GM18873 (cell line): ENCODE measurements at regions not wholly inside any gene's neighbourhood (a gene's known extent, or its start where the extent isn't known, plus 50 kb on each side); places are given as distances from the start of the nearest gene placed in this dataset.

Experiments used
- ATAC-seq: cut with Tn5 transposase; IDR thresholded peaks from one replicate; pipeline ENCODE4 v1.9.1; 2021; ENCODE audit warnings: mild to moderate bottlenecking, moderate library complexity, moderate number of reproducible peaks; ENCODE audit not compliant: unreplicated experiment, low FRiP score

DNA sequence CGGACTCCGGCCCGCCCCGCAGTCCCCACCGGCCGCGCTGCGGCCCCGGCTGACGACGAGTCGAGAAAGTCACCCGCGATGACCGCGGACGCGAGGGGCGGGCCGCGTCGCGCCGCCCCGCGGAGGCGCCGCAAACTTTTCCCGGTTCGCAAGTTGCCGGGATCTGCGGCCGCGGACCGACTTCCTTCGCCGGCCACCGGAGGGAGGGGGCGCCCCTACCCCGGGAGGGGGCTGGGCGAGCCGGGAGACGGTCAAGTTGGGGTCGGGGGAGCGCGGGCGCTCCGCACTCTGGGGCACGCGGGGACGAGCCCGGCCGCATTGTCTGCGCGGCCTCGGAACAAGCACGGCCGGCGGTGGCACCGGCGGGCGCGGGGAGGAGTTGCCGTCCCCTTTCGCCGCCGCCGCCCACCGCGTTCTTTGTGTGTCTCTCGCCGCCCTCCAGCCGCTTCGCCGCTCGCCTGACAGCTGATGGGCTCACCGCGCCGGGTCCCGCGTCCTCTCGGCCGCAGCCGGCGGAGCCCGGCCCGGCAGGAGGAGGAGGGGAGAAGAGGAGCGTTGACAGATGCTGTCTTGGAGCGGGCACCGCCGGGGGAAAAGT lies 131.6 kb downstream of the OGFRL1 start:
- no peak for ATAC-seq

DNA sequence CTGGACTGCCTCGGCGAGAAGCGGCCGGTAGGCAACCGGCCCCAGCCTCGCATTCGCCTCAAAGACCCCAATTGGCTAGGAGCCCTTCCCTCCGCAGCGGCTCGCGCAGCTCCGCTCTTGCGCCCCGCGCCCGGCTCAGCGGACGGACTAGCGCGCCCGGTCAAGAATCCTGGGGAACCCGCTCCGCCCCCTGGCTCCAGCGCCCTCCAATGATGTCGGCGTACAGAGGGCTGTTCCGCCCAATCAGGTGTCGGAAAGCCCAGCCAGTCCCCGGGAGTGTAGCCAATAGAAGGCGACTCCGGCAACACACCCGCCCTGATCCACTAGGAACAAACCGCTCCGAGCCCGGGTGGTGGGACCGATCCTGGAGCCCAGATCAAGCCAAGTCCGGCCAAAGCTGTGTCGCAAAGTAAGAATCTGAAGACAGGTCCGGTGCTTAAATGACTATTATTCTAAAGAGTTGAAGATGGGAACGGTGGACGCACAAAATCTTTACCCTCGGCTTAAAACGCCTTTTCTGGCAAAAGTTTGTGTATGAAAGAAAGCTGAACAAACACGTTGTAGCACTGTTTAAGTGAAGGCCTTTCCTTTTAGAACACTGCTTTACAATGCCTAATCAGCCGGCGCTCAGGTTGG lies 132.2 kb downstream of the OGFRL1 start:
- ATAC-seq = no peak

DNA sequence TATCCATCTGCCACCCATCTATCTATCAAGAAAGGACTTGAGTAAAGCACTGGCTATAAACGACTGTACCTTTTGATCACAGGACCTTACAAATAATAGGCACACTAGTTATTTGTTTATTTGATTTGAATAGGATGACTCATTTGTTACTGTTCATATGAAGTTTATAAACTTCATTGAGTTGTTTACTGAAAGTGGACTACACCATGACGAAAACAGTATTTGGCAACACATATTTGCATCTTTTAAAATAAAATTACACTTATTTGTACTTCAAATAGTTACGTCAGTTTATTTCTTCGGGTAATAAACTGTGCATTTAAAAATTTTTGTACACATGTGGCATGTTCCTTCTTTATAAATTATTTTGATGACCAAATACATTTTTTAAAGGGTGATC lies 133.0 kb downstream of the OGFRL1 start:
- no peak for ATAC-seq

DNA sequence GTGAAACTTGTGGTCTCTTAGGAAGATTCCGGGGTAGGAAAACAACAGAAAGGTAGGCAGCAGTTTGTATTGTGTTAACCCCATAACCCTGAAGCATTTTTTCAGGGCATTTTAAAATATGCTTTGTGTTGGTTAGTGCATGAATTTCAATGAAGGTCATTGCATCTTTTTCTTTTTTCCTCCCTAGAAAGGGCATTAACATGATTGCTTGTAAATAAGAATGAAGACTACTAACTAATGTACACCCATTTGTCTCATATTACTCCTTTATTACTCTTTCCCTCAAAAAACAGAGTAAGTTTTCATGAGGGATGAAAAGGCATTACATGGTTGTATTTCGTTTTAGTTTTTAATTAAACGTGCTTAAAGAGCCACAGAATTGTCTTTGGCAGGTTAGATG lies 141.4 kb downstream of the OGFRL1 start:
- ATAC-seq = no peak

DNA sequence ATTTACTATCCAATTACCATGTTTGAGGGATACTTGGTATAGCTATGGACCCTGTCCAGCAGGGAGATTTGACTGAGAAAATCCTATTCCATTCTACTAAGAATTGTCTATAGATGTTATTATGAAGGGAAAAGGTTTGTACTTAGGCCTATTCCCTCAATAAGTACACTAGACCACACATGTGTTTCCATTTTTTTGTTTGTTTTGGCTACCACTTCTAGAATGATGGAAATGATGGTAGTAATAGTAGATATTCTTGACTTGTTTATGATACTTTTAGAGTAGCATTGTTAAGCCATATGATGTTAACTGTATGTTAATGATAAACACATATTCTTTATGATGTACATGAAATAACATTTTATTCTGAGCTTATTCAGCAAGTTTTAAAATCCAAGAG lies 144.8 kb downstream of the OGFRL1 start:
- ATAC-seq = no peak

DNA sequence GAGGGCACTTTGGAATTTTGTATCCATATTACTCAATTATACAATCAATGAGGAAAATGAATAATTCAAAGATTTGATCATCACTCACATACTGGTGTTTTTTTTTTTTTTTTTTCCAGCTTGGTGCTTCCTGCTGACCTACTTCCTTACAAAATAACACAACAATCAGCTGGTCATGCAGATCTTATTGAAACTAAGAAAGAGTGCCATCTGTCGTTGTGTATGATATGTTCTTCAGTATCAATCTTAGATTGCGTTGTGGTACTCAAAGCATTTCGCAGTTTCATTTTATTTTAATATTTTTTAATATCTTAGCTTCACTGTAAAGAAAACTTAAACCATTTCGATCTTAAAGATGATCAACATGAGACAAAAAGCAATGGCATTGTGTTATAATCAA lies 155.6 kb downstream of the OGFRL1 start:
- ATAC-seq = no peak

DNA sequence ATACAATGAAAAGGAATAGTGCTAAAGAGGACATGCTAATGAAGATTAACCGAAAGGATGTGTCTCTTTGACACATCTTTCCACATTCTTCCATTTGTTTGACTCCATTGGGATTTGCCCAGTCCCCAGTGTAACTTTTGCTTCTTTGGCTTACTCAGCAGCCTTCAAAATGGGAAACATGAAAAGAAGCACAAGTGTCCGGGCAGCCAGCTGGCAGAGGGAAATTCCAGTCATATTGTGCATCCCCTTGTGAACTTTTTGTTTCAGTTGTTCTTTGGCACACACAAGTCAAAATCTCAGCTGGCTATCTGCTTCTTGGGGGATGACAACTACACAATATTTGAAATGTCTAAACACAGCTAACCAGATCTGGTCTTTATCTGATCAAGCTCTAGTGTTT lies 157.4 kb downstream of the OGFRL1 start:
- peak; percentile 69 for ATAC-seq

DNA sequence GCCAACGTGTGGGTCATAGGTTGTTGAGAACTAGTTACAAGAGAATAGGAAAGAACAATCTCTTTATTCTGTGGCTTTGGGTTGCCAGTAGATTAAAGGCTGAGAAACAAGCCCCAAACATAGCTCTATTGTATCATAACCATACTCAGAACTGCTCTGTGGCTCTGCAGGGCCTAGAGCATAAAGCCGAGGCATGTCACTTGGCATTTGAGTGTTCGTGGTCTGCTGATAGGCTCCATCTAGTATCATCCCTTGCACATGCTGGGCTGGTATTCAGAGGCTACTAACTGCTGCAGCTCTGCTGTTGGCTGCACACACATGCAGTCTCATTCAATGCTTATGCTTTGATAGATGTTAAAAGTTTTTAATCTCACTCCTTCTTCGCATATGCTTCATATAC lies 157.9 kb downstream of the OGFRL1 start:
- peak; percentile 65 for ATAC-seq

DNA sequence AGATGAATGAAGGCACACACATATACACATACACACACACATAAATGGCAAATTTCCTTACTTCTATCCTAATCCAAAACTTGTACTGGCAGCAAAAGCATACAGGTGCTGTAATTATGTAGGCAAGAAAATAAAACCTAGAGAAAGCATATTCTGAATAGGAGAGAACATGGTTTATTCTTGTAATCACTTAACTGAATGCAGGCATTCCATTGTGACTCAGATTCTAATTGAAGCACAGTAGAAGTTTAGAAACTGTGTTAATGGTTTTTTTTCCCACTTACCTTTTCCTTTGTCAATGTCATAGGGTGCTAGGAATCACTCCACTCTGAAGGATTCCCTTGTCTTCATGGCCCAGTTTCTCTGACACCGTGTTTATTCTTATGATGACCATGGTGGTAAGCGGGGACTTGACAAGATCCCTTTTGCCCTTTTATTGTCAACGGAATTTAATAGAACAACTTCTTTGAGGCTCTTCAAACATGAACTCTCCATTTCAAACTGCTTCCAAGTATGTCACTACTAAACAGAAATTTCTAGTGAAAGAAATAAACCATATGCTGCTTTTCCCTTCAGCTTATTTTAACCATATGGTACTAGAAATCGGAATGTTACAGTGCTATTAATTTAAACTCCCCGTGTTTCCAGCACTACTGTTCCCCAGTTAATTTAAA lies 164.2 kb downstream of the OGFRL1 start:
- no peak for ATAC-seq

DNA sequence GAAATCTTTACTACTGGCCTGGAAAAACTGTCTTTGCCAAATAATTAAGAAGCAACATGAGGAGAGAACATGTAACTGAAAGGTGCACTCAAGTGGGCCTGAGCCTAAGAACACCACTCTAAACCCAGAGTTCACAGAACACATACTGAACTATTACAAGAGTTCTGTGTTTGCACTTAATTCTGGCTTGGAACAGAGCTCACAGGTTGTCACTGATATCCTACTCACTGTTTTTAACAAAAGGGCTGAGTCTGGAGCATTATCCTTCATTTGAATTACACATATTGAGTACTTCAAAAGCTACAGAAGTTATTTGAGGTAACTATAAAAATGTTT lies 164.7 kb downstream of the OGFRL1 start:
- no peak for ATAC-seq

DNA sequence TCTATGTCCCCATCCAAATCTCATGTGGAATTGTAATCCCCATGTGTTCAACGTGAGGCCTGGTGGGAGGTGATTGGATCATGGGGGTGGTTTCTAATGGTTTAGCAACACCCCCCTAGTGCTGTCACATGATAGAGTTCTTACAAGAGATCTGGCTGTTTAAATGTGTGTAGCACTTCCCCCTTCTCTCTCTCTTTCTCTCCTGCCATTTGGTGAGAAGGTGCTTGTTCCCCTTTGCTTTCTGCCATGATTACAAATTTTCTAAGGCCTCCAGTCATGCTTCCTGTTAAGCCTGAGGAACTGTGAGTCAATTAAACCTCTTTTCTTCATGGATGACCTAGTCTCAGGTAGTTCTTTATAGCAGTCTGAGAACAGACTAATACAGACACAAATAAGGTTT lies 165.4 kb downstream of the OGFRL1 start:
- ATAC-seq = no peak

DNA sequence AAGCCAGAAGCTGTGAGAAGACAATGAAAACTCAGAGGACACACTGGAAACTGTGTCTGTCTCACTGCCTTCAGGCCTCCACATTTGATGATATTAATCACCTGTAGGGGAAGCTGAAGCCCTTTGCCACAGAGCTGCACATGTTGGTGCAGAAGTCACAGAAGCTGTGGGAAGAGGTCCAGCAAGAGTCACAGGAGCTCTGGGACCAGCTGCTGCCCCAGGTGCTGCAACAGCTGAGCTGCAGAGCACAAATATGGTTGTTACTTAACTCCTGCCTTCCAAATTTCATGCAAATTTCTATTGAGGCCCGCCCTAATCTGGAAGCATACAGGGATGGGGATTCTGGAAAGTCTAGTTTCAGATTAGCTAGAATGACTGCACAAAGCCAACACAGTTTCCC lies 169.3 kb downstream of the OGFRL1 start:
- no peak for ATAC-seq

DNA sequence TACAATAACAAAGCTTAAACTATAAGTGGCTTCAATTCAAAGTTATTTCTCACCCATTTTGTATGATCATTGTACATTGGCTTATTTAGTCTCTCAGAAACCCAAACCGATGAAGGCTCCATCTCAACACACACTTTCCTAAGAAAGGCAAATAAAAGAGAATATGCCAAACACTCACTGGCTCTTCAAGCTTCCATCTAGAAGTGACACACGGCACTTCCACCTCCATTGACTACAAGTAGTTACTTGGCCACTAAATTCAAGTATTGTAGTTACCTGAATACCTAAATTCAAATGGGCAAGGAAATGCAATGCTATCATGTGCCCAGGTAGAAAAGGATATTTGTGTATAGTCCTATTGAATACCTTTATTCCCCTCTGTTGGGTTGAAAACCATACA lies 170.6 kb downstream of the OGFRL1 start:
- no peak for ATAC-seq

DNA sequence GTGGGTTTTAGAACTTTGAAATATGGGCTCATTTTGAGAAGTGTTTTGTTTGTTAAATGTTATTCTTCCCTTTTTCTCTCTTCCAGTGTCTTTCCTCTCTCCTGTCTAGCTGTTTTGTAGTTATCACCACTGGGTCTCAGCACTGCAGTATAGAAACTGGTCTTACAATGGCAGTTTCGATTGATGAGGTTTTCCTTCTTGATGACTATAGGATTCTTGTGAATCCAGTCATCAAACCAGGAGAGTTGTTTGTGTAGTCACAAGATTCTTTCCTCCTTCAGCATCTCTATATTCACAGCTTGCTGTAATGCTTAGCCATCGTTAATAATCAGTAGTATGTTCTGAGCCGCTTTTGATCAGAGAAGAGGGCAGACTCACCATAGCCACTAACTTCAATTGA lies 172.3 kb downstream of the OGFRL1 start:
- no peak for ATAC-seq

DNA sequence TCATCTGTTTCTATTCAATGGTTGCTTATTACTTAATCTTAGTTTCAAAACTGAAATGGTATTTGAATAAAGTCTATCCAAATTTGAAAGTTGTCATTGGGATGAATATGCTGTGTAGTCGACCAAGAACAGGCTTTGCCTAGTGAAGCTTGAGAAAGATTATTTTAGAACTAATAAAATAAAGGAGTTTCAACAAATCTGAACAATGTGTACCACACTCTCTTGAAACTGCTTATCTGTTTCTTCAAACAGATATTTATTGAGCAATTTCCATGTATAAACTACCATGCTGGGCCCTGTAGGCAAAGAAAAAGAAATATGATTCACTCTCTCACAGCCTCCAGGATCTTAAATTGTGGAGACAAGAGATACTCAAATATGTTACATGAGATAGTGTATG lies 174.4 kb downstream of the OGFRL1 start:
- ATAC-seq = no peak

DNA sequence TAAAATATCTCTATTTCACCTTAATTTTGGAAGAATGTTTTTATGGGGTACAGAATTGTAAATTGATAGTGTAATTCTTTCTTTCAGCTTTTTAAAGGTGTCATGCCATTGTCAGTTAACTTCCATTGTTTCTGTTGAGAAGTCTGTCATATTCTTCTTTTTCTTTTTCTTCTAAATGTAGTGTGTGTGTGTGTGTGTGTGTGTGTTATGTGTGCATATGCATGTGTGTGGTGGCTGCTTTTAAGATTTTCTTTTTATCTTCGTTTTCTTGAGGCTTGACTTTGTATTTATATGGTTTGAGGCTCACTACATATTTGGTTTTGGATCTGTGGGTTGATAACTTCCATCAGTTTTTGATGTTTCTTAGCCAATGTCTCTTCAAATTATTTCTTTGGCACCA lies 176.5 kb downstream of the OGFRL1 start:
- ATAC-seq = no peak

DNA sequence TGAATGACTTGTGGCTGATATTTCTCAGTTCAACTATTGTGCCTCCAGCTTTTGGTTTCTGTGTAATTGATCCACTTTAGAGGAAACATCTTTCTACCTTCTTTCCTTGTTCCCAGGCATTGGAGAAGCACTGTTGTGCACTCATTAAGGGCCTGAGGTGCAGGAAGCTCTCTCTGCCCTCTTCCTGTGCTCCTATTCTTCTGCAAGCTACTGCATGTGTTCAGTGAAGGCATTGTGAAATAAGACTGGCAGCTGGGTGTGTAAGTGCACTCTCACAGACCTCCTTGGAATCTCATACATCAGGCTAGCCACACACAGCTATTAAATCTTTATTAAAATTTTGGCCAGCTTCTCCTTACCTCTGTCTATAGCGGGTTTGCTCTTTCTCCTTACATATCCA lies 177.8 kb downstream of the OGFRL1 start:
- ATAC-seq = no peak

DNA sequence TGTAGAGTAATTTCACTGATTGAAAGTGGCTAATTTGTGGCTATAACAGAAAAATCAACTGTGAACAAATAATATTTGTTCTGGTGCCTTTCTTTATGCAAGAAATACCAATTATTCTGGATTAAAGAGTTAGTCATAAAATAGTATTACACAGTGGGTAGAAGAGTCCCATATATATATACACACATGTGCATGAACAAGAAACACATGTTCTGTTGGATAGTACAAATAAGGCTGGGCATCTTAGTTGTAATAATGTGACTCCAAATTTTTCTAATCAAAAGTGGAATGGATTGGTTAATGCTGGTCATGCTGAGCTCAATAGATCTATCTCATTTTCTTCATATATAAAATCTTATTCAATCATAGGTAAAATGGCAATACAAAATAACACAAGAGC lies 179.4 kb downstream of the OGFRL1 start:
- ATAC-seq = no peak

DNA sequence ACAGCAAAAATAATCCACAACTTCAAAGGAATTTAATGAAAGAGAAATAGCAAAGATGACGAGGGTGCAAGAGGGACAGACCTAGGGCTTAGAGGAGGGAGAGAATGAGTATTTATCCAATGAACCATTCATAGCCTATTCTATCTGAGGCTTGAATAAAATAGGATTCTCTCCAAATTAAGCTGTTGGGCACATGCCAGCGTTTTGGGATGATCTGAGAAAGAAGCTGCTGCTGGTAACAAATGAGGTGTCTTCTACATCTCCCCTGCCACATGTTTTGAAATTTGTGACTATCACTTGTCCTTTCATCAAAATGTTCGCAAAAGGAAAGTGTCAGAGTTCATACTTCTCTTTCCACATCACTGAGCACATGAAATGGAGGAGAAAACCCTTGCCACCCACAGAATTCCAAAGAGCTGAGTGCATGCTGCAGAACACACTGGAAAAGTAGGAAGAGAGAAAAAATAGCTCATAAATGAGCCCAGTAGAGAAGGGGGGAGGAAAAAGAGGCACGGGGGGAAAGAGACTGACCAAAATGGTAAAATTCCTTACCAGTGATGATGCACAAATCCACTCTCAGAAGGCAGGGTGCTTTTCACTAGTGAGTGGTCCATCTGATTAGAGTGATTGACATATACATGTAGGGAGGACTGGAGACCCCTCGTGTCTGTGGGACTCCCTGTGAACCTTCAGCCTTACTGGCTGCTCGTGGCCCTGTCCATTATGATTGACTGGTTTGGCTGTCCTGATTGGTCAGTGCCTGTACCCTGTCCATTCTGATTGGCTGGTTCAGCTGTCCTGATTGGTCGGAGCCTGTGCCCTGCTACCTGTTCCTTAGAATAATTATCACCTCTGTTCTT lies 180.5 kb downstream of the OGFRL1 start:
- ATAC-seq = no peak

DNA sequence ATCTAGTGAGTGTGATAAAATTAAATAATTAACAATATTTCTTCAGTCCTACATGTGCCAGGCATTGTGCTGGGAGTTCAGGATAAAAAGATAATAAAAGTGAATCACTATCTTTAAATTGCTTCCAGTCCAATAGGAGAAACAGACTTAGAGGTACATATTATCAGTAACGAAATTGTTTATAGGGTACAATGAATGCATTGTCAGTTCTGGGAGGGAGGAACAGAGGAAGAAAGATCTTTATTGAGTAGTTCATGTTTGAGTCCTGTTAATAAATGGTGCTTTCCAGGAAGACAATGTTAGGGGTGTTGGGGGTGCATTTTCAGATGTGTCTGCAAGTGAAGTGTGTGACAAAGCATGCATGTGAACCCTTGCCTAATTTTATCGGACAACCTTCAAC lies 183.1 kb downstream of the OGFRL1 start:
- ATAC-seq = no peak

DNA sequence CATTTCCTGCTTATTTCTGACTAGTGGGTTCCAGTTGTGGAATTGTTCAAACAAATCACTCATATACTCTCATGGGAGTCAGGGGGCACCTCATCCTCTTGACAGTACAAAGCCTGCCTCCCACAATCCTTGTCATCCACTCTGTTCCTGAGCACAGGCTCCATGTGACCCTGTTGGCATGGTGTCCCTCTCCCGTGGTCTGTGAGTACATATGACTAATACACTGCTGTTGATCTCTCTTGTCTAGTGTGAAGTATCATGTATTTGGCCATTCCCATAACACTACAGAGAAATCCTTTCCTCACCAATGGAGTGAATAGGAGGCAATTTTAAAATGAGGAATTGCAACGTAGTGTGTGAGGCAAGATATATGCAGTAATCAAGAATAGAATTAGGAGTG lies 185.3 kb downstream of the OGFRL1 start:
- ATAC-seq = no peak
